A673 (cell line): ENCODE measurements at regions not wholly inside any gene's neighbourhood (a gene's known extent, or its start where the extent isn't known, plus 50 kb on each side); places are given as distances from the start of the nearest gene placed in this dataset.

ENCODE experiments used
- BruUV-seq: library from RNA; stranded (reverse); fragments of 400-500 nt; replicated peaks from 2 replicates; lab custom pipeline; 2021; lab: Mats Ljungman, UMichigan
- CTCF ChIA-PET: fragments of 300-600 bp; sonication (Branson Sonifier 250); formaldehyde crosslinking; loops from one replicate; lab custom pipeline; 2022; ENCODE audit warnings: antibody characterized with exemption; lab: Charles Lee
- POLR2A ChIA-PET: fragments of 300-600 bp; sonication (Branson Sonifier 250); formaldehyde crosslinking; loops from one replicate; lab custom pipeline; 2022; ENCODE audit warnings: antibody characterized with exemption; ENCODE audit not compliant: low non-redundant PET; lab: Charles Lee
- DNase-seq: peaks from one replicate; pipeline ENCODE4 v3.0.0-alpha.2; 2015; ENCODE audit warnings: low spot score
- H3K27ac ChIP-seq: fragments of 200-600 bp; sonication (generic); 2 replicates; pipeline ENCODE4 v1.5.1; 2016; ENCODE audit warnings: mixed run types, low read depth, mild to moderate bottlenecking, mixed read lengths, antibody characterized with exemption, low read length; ENCODE audit not compliant: poor library complexity, severe bottlenecking
- H3K27me3 ChIP-seq: fragments of 200-600 bp; sonication (generic); replicated peaks from 2 replicates; pipeline ENCODE4 v1.6.1; 2017; ENCODE audit warnings: mixed run types, low read depth, mild to moderate bottlenecking, mixed read lengths, antibody characterized with exemption, low read length; ENCODE audit not compliant: insufficient read depth, poor library complexity
- H3K36me3 ChIP-seq: fragments of 200-600 bp; sonication (generic); 2 replicates; pipeline ENCODE4 v1.6.1; 2016; ENCODE audit warnings: mixed run types, mild to moderate bottlenecking, mixed read lengths, antibody characterized with exemption, low read length; ENCODE audit not compliant: insufficient read depth, poor library complexity, severe bottlenecking
- H3K4me1 ChIP-seq: fragments of 200-600 bp; sonication (generic); 2 replicates; pipeline ENCODE4 v1.6.1; 2017; ENCODE audit warnings: mixed run types, mild to moderate bottlenecking, mixed read lengths, antibody characterized with exemption, low read length; ENCODE audit not compliant: insufficient read depth, poor library complexity, severe bottlenecking
- H3K4me3 ChIP-seq: fragments of 200-600 bp; sonication (generic); 2 replicates; pipeline ENCODE4 v1.5.1; 2016; ENCODE audit warnings: low read depth, mixed run types, mild to moderate bottlenecking, mixed read lengths, low read length; ENCODE audit not compliant: poor library complexity, severe bottlenecking
- H3K9me3 ChIP-seq: fragments of 200-600 bp; sonication (generic); 2 replicates; pipeline ENCODE4 v1.6.1; 2016; ENCODE audit warnings: mixed run types, low read depth, mild to moderate bottlenecking, mixed read lengths, antibody characterized with exemption, low read length; ENCODE audit not compliant: poor library complexity, severe bottlenecking
- EZH2 ChIP-seq: fragments of 200-600 bp; sonication (generic); IDR thresholded peaks from 2 replicates; pipeline ENCODE4 v1.6.1; 2017; ENCODE audit warnings: borderline replicate concordance, low read depth, mild to moderate bottlenecking, mixed read lengths, antibody characterized with exemption, low read length; ENCODE audit not compliant: poor library complexity, severe bottlenecking
- intact Hi-C: fragments of 100-400 bp; cut with micrococcal nuclease; formaldehyde crosslinking; loops from one replicate; pipeline ENCODE4 v1.10.0; 2022; ENCODE audit not compliant: unreplicated experiment
- TF ChIP-seq, protein P1 (sequence below): fragments of 300-800, 200-600 bp; sonication (generic); conservative IDR thresholded peaks from 2 replicates; pipeline ENCODE4 v1.5.1; 2017; ENCODE audit warnings: low read depth, mild to moderate bottlenecking, antibody characterized with exemption, low read length, moderate library complexity, mixed read lengths

DNA sequence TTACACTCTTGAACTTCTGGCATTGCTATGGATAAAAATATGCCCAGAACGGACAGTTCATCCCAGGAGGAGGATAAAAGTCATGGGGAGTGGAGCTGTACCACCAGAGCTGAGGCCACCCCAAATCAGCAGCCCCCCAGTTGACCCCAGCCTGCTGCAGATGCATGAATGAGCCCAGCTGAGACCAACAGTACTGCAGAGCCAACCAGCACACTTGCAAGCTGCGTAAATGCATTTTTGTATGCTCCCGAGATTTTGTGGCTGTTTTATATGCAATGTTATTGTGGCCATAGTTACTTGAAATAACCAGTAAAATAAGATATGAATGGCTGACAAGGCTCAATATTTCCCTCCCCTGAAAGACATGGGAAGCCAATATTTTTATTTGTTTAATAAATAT is 264.6 kb downstream of the DUSP10 start:
- no TSS peak for BruUV-seq
- ChIA-PET POLR2A (no interaction called here), CTCF (no interaction called here)
- intact Hi-C loops: loop anchor here (5.0 kb wide), 1 partner anchor 690 kb away; no protein-coding TSS in a partner anchor
- TF ChIP-seq, protein P1, sequence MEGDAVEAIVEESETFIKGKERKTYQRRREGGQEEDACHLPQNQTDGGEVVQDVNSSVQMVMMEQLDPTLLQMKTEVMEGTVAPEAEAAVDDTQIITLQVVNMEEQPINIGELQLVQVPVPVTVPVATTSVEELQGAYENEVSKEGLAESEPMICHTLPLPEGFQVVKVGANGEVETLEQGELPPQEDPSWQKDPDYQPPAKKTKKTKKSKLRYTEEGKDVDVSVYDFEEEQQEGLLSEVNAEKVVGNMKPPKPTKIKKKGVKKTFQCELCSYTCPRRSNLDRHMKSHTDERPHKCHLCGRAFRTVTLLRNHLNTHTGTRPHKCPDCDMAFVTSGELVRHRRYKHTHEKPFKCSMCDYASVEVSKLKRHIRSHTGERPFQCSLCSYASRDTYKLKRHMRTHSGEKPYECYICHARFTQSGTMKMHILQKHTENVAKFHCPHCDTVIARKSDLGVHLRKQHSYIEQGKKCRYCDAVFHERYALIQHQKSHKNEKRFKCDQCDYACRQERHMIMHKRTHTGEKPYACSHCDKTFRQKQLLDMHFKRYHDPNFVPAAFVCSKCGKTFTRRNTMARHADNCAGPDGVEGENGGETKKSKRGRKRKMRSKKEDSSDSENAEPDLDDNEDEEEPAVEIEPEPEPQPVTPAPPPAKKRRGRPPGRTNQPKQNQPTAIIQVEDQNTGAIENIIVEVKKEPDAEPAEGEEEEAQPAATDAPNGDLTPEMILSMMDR: no peak
- TF ChIP-seq EZH2: no peak
- no peaks in the 10 kb centered on the region for H3K36me3 ChIP-seq
- no peak overlapping the region for H3K27ac ChIP-seq
- no peaks in the 10 kb centered on the region for H3K4me1 ChIP-seq
- no peaks in the 10 kb centered on the region for H3K9me3 ChIP-seq
- DNase-seq: no peak
- H3K4me3 ChIP-seq: no peak overlapping the region
- peaks cover 46% of the 10 kb centered on the region for H3K27me3 ChIP-seq

DNA sequence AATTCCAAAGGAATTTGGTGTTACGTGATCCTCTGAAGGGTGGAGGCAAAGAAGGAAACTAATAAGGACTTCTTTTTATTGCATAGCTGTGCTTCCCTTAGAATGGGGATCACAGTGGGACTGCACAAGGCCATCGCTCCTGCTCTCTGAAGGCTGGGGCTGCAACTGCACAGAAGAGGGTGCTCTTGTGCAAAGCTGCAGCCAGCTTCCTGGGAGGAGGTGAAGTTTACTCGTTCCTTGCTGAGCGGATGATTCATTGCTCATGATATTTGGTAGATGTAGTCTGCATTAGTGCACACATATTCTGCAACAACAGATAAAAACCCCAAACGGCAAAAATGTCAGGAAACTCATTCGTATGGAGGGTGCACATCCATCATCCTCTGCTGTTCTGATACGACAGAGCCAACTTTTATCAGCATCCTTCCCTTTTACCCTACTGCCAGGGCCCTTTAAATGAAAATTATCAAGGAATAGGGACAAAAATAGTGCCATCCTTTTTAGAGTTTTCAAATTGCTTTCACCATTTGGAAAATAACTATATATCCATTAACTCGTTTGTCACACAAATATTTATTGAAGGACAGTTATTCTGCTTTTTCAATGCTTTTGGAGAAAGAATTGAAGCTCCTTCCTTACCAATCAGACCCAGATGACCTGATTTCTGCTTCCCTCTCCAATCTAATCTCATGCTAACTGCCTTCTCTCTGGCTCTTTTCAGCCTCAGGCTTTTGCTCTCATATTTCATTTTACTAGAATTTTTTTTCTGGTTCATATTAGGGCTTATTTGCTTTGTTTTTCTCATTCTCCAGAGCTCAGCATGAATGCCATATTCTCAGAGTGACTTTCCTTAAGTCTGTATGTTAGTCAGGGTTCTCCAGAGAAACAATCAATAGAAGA is 263.6 kb downstream of the DUSP10 start:
- peak; percentile 34 for DNase-seq
- H3K36me3 ChIP-seq: no peaks in the 10 kb centered on the region
- no TSS peak for BruUV-seq
- TF ChIP-seq, protein P1: peak; percentile 40; the same call in 1 of the 2 replicates
- no peak for TF ChIP-seq EZH2
- intact Hi-C loops: loop anchor here (2.0 to 5.0 kb wide), 2 partner anchors 689 to 977 kb away; no protein-coding TSS in a partner anchor
- H3K9me3 ChIP-seq: no peaks in the 10 kb centered on the region
- ChIA-PET CTCF (interaction anchor here (0.9 to 1.1 kb wide), 2 partner anchors 598 to 977 kb away, joined by 3 read pairs; no protein-coding TSS in a partner anchor), POLR2A (no interaction called here)
- no peak overlapping the region for H3K27ac ChIP-seq
- no peak overlapping the region for H3K4me3 ChIP-seq
- H3K27me3 ChIP-seq: peaks cover 46% of the 10 kb centered on the region
- H3K4me1 ChIP-seq: no peaks in the 10 kb centered on the region

DNA sequence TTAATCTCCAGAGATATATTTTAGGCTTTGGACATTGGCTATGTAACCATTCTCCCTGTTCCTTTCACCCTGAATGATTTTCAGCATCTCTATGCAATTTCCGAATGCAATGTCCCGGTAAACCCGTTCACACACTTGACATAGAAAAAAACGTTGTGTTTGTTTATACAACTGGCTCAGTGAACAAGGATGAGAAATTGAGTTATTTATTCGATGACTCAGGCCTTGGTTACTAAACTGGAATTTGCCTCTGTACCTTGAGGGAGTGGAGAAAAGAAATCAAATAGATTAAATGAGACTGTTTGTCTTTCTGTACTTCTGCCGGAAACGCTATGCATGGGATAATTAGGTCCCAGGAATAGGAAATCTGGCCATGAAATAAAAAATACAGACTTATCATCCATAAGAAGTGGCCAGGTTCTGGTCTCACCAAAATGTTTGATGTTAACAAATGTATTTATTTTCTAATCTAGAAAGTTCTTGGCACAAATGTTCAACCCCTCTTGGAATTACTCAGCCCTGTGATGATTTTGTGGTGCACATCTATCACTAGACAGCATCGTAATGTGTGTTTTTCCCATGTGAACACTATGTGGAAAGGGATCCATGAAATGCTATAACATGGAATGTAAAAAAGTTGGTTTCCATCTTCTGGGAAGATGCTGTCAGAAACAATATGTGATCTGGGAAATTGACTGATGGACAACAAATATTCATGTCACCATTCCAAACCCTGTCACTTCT is 253.9 kb downstream of the DUSP10 start:
- no peak for DNase-seq
- Histone ChIP-seq H3K9me3 (no peaks in the 10 kb centered on the region), H3K4me1 (no peaks in the 10 kb centered on the region), H3K36me3 (no peaks in the 10 kb centered on the region), H3K27ac (no peak overlapping the region), H3K27me3 (no peaks in the 10 kb centered on the region), H3K4me3 (no peak overlapping the region)
- ChIA-PET CTCF (no interaction called here), POLR2A (no interaction called here)
- TF ChIP-seq, protein P1: no peak
- no peak for TF ChIP-seq EZH2
- intact Hi-C loops: no loop called here
- no TSS peak for BruUV-seq
